HEK293 (cell line): ENCODE measurements at regions not wholly inside any gene's neighbourhood (a gene's known extent, or its start where the extent isn't known, plus 50 kb on each side); places are given as distances from the start of the nearest gene placed in this dataset.

Source experiments
- CTCF ChIA-PET: fragments of 350-600 bp; formaldehyde crosslinking; extraction: SDS; loops from one replicate; lab custom pipeline; 2021; ENCODE audit warnings: antibody characterized with exemption; lab: Yijun Ruan, JAX
- POLR2A ChIA-PET: fragments of 300-600 bp; formaldehyde crosslinking; extraction: SDS; loops from one replicate; lab custom pipeline; 2020; ENCODE audit warnings: antibody characterized with exemption, inconsistent platforms; lab: Yijun Ruan, JAX
- H3K27ac ChIP-seq: fragments of 200-500 bp; sonication (Bioruptor generic); 2 replicates; pipeline ENCODE4 v1.5.1; 2014; ENCODE audit warnings: low read depth, low read length, control low read depth, inconsistent platforms; ENCODE audit errors: extremely low read depth
- H3K36me3 ChIP-seq, 2 experiments: fragments of 200-500 bp in 1 of 2; sonication (Bioruptor generic) in 1 of 2; 1 replicate in 1 of 2; 2 replicates in 1 of 2; pipeline ENCODE4 v1.5.1; 2014 to 2017; ENCODE audit warnings: inconsistent platforms in 2 of 2, low read length in 2 of 2; ENCODE audit not compliant: control insufficient read depth in 2 of 2, insufficient read depth in 1 of 2
- H3K4me1 ChIP-seq: fragments of 200-500 bp; sonication (Bioruptor generic); 2 replicates; pipeline ENCODE4 v1.5.1; 2014; ENCODE audit warnings: mild to moderate bottlenecking, low read length, inconsistent platforms; ENCODE audit not compliant: control insufficient read depth, insufficient read depth
- H3K4me3 ChIP-seq: 2 replicates; pipeline ENCODE4 v1.5.1; 2011; ENCODE audit warnings: low read depth, mild to moderate bottlenecking, control low read depth, low read length, moderate library complexity
- H3K9me3 ChIP-seq: fragments of 200-500 bp; sonication (Bioruptor generic); 2 replicates; pipeline ENCODE4 v1.5.1; 2014; ENCODE audit warnings: low read depth, low read length, inconsistent platforms; ENCODE audit not compliant: control insufficient read depth, insufficient read depth
- BCL11A ChIP-seq: fragments of 450-650 bp; formaldehyde crosslinking; IDR thresholded peaks from 2 replicates; pipeline ENCODE4 v1.5.1; 2016; ENCODE audit warnings: low read depth, missing biosample characterization, missing genetic modification characterization
- HOXC10 ChIP-seq: sonication (generic); formaldehyde crosslinking; IDR thresholded peaks from 2 replicates; pipeline ENCODE4 v1.8.1; 2023; ENCODE audit warnings: mild to moderate bottlenecking, missing genetic modification reagents
- KLF10 ChIP-seq: fragments of 450-650 bp; IDR thresholded peaks from 2 replicates; pipeline ENCODE4 v1.5.1; 2018; ENCODE audit warnings: missing biosample characterization, mild to moderate bottlenecking, missing genetic modification characterization
- MYNN ChIP-seq: fragments of 450-650 bp; formaldehyde crosslinking; IDR thresholded peaks from 2 replicates; pipeline ENCODE4 v1.5.1; 2016; ENCODE audit warnings: missing biosample characterization, missing genetic modification characterization, borderline replicate concordance
- ZBTB1 ChIP-seq: fragments of 450-650 bp; formaldehyde crosslinking; IDR thresholded peaks from 2 replicates; pipeline ENCODE4 v1.5.1; 2016; ENCODE audit warnings: missing biosample characterization, missing genetic modification characterization
- ZFP3 ChIP-seq: fragments of 450-650 bp; formaldehyde crosslinking; IDR thresholded peaks from 2 replicates; pipeline ENCODE4 v1.5.1; 2016; ENCODE audit warnings: low read depth, missing biosample characterization, missing genetic modification characterization
- ZFP37 ChIP-seq: fragments of 450-650 bp; formaldehyde crosslinking; IDR thresholded peaks from 2 replicates; pipeline ENCODE4 v1.5.1; 2016; ENCODE audit warnings: missing biosample characterization, missing genetic modification characterization
- ZNF132 ChIP-seq: fragments of 450-650 bp; formaldehyde crosslinking; IDR thresholded peaks from 2 replicates; pipeline ENCODE4 v1.5.1; 2017; ENCODE audit warnings: missing biosample characterization, missing genetic modification characterization, borderline replicate concordance
- ZNF157 ChIP-seq: fragments of 450-650 bp; formaldehyde crosslinking; IDR thresholded peaks from 2 replicates; pipeline ENCODE4 v1.5.1; 2016; ENCODE audit warnings: missing biosample characterization, missing genetic modification characterization
- ZNF221 ChIP-seq: fragments of 450-650 bp; formaldehyde crosslinking; IDR thresholded peaks from 2 replicates; pipeline ENCODE4 v1.5.1; 2017; ENCODE audit warnings: missing biosample characterization, missing genetic modification characterization, borderline replicate concordance
- ZNF311 ChIP-seq: fragments of 450-650 bp; formaldehyde crosslinking; IDR thresholded peaks from 2 replicates; pipeline ENCODE4 v1.5.1; 2017; ENCODE audit warnings: missing biosample characterization, missing genetic modification characterization, borderline replicate concordance
- ZNF324 ChIP-seq: fragments of 450-650 bp; formaldehyde crosslinking; IDR thresholded peaks from 2 replicates; pipeline ENCODE4 v1.5.1; 2016; ENCODE audit warnings: missing biosample characterization, missing genetic modification characterization
- ZNF37A ChIP-seq: fragments of 450-650 bp; IDR thresholded peaks from 2 replicates; pipeline ENCODE4 v1.5.1; 2018; ENCODE audit warnings: missing biosample characterization, missing genetic modification characterization
- ZNF394 ChIP-seq: fragments of 450-650 bp; formaldehyde crosslinking; IDR thresholded peaks from 2 replicates; pipeline ENCODE4 v1.5.1; 2016; ENCODE audit warnings: missing biosample characterization, missing genetic modification characterization, mild to moderate bottlenecking, moderate library complexity, borderline replicate concordance
- ZNF423 ChIP-seq: fragments of 450-650 bp; formaldehyde crosslinking; IDR thresholded peaks from 2 replicates; pipeline ENCODE4 v1.5.1; 2016; ENCODE audit warnings: missing biosample characterization, missing genetic modification characterization
- ZNF473 ChIP-seq: fragments of 450-650 bp; formaldehyde crosslinking; IDR thresholded peaks from 2 replicates; pipeline ENCODE4 v1.5.1; 2017; ENCODE audit warnings: missing biosample characterization, missing genetic modification characterization
- ZNF521 ChIP-seq: fragments of 450-650 bp; formaldehyde crosslinking; IDR thresholded peaks from 2 replicates; pipeline ENCODE4 v1.5.1; 2017; ENCODE audit warnings: missing biosample characterization, mild to moderate bottlenecking, missing genetic modification characterization
- ZNF530 ChIP-seq: fragments of 450-650 bp; formaldehyde crosslinking; IDR thresholded peaks from 2 replicates; pipeline ENCODE4 v1.5.1; 2016; ENCODE audit warnings: low read depth, missing biosample characterization, missing genetic modification characterization
- ZNF544 ChIP-seq: fragments of 450-650 bp; formaldehyde crosslinking; IDR thresholded peaks from 2 replicates; pipeline ENCODE4 v1.5.0; 2017; ENCODE audit warnings: missing biosample characterization, missing genetic modification characterization
- ZNF555 ChIP-seq: fragments of 450-650 bp; formaldehyde crosslinking; conservative IDR thresholded peaks from 2 replicates; pipeline ENCODE4 v1.5.1; 2017; ENCODE audit warnings: missing biosample characterization, mild to moderate bottlenecking, missing genetic modification characterization, inconsistent platforms
- ZNF560 ChIP-seq: fragments of 450-650 bp; formaldehyde crosslinking; IDR thresholded peaks from 2 replicates; pipeline ENCODE4 v1.5.1; 2017; ENCODE audit warnings: missing biosample characterization, missing genetic modification characterization, borderline replicate concordance
- ZNF561 ChIP-seq: fragments of 450-650 bp; IDR thresholded peaks from 2 replicates; pipeline ENCODE4 v1.5.1; 2018; ENCODE audit warnings: missing biosample characterization, missing genetic modification characterization, borderline replicate concordance
- ZNF629 ChIP-seq: fragments of 450-650 bp; formaldehyde crosslinking; IDR thresholded peaks from 2 replicates; pipeline ENCODE4 v1.5.1; 2017; ENCODE audit warnings: missing biosample characterization, missing genetic modification characterization
- ZNF785 ChIP-seq: fragments of 450-650 bp; formaldehyde crosslinking; IDR thresholded peaks from 2 replicates; pipeline ENCODE4 v1.5.1; 2016; ENCODE audit warnings: missing biosample characterization, missing genetic modification characterization
- ZNF837 ChIP-seq: fragments of 450-650 bp; formaldehyde crosslinking; IDR thresholded peaks from 2 replicates; pipeline ENCODE4 v1.5.1; 2016; ENCODE audit warnings: missing biosample characterization, missing genetic modification characterization
- ZSCAN16 ChIP-seq: fragments of 450-650 bp; formaldehyde crosslinking; IDR thresholded peaks from 2 replicates; pipeline ENCODE4 v1.5.1; 2016; ENCODE audit warnings: missing biosample characterization, missing genetic modification characterization
- TF ChIP-seq, protein P1 (sequence below): fragments of 450-650 bp; formaldehyde crosslinking; IDR thresholded peaks from 2 replicates; pipeline ENCODE4 v1.5.1; 2016; ENCODE audit warnings: missing biosample characterization, missing genetic modification characterization
- TF ChIP-seq, protein P2 (sequence below): fragments of 450-650 bp; formaldehyde crosslinking; conservative IDR thresholded peaks from 2 replicates; pipeline ENCODE4 v1.5.1; 2016; ENCODE audit warnings: low read depth, missing biosample characterization, missing genetic modification characterization

DNA sequence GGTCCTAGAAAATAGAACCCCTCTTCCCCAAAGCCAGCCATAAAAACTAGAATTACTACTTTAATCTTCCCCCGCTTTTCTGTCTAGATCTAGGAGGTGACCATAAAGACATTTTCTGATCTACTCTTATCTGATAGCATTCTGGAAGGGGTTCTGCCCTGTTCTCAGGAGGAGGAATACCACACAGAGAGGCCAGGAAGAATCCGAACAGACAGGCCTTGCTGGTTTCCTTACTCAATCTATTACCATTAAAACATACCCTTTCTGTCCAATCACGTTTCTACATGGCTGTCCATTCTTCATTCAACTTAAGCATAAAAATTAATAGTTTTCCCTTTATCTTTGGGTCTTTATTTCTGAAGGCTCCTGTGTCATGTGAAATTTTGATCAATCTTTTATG, 198.7 kb downstream of the GPAT3 start:
- POLR2A ChIA-PET = no interaction called here

DNA sequence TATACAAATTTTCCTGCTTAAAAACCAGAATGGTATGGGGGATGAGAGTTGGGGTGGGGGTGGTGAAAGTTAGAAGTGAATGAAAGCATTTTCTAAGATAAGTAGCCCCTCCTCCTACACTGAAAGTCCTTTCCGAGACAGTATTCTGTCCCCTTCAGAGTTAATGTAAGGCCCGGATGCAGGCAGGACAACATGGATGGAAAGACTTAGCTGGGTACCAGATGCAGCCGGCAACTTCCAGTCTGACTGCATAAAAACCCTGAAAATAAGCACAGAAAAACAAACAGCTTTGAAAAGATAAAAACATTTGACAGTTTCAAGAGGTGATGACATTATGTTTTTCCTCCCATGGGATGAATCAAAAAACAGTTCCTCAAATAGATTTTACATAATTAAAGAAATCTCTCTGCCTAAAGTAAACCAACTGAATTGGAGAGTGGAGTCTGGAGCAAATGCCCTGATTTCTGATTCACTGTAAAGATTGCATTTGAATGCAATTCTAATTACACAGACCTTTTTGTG, 196.3 kb downstream of the GPAT3 start:
- Histone ChIP-seq H3K4me1 (no peaks in the 10 kb centered on the region), H3K36me3 (no peaks in the 10 kb centered on the region), H3K4me3 (no peak overlapping the region), H3K9me3 (no peaks in the 10 kb centered on the region), H3K27ac (no peak overlapping the region)
- CTCF ChIA-PET = interaction anchor here (0.7 to 1.3 kb wide), 2 partner anchors 87 to 741 kb away, joined by 3 to 4 read pairs; no protein-coding TSS in a partner anchor
- TF ChIP-seq ZNF785 (no peak), ZNF561 (tag by site-specific recombination) (no peak), ZNF555 (tag by site-specific recombination) (no peak), ZNF560 (tag by site-specific recombination) (no peak), ZNF221 (tag by site-specific recombination) (no peak), ZNF324 (no peak), BCL11A (tag by site-specific recombination) (no peak), ZNF157 (no peak), ZNF311 (tag by site-specific recombination) (no peak), MYNN (tag by site-specific recombination) (no peak)
- TF ChIP-seq, protein P1, sequence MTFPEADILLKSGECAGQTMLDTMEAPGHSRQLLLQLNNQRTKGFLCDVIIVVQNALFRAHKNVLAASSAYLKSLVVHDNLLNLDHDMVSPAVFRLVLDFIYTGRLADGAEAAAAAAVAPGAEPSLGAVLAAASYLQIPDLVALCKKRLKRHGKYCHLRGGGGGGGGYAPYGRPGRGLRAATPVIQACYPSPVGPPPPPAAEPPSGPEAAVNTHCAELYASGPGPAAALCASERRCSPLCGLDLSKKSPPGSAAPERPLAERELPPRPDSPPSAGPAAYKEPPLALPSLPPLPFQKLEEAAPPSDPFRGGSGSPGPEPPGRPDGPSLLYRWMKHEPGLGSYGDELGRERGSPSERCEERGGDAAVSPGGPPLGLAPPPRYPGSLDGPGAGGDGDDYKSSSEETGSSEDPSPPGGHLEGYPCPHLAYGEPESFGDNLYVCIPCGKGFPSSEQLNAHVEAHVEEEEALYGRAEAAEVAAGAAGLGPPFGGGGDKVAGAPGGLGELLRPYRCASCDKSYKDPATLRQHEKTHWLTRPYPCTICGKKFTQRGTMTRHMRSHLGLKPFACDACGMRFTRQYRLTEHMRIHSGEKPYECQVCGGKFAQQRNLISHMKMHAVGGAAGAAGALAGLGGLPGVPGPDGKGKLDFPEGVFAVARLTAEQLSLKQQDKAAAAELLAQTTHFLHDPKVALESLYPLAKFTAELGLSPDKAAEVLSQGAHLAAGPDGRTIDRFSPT (tag by site-specific recombination) = no peak
- TF ChIP-seq, protein P2, sequence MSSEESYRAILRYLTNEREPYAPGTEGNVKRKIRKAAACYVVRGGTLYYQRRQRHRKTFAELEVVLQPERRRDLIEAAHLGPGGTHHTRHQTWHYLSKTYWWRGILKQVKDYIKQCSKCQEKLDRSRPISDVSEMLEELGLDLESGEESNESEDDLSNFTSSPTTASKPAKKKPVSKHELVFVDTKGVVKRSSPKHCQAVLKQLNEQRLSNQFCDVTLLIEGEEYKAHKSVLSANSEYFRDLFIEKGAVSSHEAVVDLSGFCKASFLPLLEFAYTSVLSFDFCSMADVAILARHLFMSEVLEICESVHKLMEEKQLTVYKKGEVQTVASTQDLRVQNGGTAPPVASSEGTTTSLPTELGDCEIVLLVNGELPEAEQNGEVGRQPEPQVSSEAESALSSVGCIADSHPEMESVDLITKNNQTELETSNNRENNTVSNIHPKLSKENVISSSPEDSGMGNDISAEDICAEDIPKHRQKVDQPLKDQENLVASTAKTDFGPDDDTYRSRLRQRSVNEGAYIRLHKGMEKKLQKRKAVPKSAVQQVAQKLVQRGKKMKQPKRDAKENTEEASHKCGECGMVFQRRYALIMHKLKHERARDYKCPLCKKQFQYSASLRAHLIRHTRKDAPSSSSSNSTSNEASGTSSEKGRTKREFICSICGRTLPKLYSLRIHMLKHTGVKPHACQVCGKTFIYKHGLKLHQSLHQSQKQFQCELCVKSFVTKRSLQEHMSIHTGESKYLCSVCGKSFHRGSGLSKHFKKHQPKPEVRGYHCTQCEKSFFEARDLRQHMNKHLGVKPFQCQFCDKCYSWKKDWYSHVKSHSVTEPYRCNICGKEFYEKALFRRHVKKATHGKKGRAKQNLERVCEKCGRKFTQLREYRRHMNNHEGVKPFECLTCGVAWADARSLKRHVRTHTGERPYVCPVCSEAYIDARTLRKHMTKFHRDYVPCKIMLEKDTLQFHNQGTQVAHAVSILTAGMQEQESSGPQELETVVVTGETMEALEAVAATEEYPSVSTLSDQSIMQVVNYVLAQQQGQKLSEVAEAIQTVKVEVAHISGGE (tag by site-specific recombination) = no peak
- POLR2A ChIA-PET = no interaction called here

More for the DNA sequence above, 198.7 kb downstream of the GPAT3 start:
- Histone ChIP-seq H3K4me3 (no peak overlapping the region), H3K9me3 (no peaks in the 10 kb centered on the region), H3K36me3 (no peaks in the 10 kb centered on the region), H3K4me1 (no peaks in the 10 kb centered on the region), H3K27ac (no peak overlapping the region)
- CTCF ChIA-PET = no interaction called here
- TF ChIP-seq ZNF521 = no peak
- TF ChIP-seq ZNF473 (tag by site-specific recombination) = no peak
- no peak for TF ChIP-seq KLF10 (tag by site-specific recombination)
- no peak for TF ChIP-seq ZSCAN16 (tag by site-specific recombination)
- no peak for TF ChIP-seq ZBTB1 (tag by site-specific recombination)
- TF ChIP-seq HOXC10 = no peak
- TF ChIP-seq ZNF530 = no peak
- no peak for TF ChIP-seq ZFP37
- TF ChIP-seq ZNF37A (tag by site-specific recombination) = no peak
- TF ChIP-seq ZNF837 (tag by site-specific recombination) = no peak
- no peak for TF ChIP-seq ZNF544 (tag by site-specific recombination)
- TF ChIP-seq ZNF132 (tag by site-specific recombination) = no peak
- no peak for TF ChIP-seq ZNF423 (tag by site-specific recombination)
- no peak for TF ChIP-seq ZNF394 (tag by site-specific recombination)
- no peak for TF ChIP-seq ZNF629 (tag by site-specific recombination)
- no peak for TF ChIP-seq ZFP3 (tag by site-specific recombination)
